ENCODE measurements at regions not wholly inside any gene's neighbourhood (a gene's known extent, or its start where the extent isn't known, plus 50 kb on each side); places are given as distances from the start of the nearest gene placed in this dataset.

- in situ Hi-C loops (cut with MboI; ENCODE audit: low sequenced_read_pairs in 4 of 4): no loop called here
Measured at GRCh38 chr6:137665342-137665934, 171.2 kb upstream of the OLIG3 start.

GRCh38 chr6:137666202-137666774 lies 172.1 kb upstream of the OLIG3 start:
- TF ChIP-seq, protein P1, sequence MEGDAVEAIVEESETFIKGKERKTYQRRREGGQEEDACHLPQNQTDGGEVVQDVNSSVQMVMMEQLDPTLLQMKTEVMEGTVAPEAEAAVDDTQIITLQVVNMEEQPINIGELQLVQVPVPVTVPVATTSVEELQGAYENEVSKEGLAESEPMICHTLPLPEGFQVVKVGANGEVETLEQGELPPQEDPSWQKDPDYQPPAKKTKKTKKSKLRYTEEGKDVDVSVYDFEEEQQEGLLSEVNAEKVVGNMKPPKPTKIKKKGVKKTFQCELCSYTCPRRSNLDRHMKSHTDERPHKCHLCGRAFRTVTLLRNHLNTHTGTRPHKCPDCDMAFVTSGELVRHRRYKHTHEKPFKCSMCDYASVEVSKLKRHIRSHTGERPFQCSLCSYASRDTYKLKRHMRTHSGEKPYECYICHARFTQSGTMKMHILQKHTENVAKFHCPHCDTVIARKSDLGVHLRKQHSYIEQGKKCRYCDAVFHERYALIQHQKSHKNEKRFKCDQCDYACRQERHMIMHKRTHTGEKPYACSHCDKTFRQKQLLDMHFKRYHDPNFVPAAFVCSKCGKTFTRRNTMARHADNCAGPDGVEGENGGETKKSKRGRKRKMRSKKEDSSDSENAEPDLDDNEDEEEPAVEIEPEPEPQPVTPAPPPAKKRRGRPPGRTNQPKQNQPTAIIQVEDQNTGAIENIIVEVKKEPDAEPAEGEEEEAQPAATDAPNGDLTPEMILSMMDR (IDR thresholded peaks at IDR 0.05 in 4 of 5, conservative IDR thresholded peaks at IDR 0.05 in 1 of 5): no peak
- TF ChIP-seq POLR2A (IDR thresholded peaks at IDR 0.05): no peak
- intact Hi-C loops (cut with DNase I; ENCODE audit: low total_unique reads) (no loop called here), in situ Hi-C loops (cut with MboI; ENCODE audit: low sequenced_read_pairs in 4 of 4) (no loop called here)
- no peak overlapping the region for H3K27ac ChIP-seq
- ATAC-seq (no peak), DNase-seq (no peak)
- no peaks in the 10 kb centered on the region for H3K27me3 ChIP-seq
- no peak overlapping the region for H3K4me3 ChIP-seq
- H3K36me3 ChIP-seq: no peaks in the 10 kb centered on the region
- H3K4me1 ChIP-seq: no peaks in the 10 kb centered on the region
- H3K9me3 ChIP-seq: no peaks in the 10 kb centered on the region

More at GRCh38 chr6:137665342-137665934, 171.2 kb upstream of the OLIG3 start:
- no peak for TF ChIP-seq POLR2A (IDR thresholded peaks at IDR 0.05)
- TF ChIP-seq, protein P1 (IDR thresholded peaks at IDR 0.05 in 4 of 5, conservative IDR thresholded peaks at IDR 0.05 in 1 of 5): no peak
- Histone ChIP-seq H3K9me3 (no peaks in the 10 kb centered on the region), H3K4me1 (no peaks in the 10 kb centered on the region), H3K4me3 (no peak overlapping the region), H3K36me3 (no peaks in the 10 kb centered on the region), H3K27me3 (no peaks in the 10 kb centered on the region), H3K27ac (no peak overlapping the region)
- intact Hi-C loops (cut with DNase I; ENCODE audit: low total_unique reads): no loop called here
- DNase-seq (no peak), ATAC-seq (no peak)

- intact Hi-C loops (cut with DNase I; ENCODE audit: low total_unique reads) (no loop called here), in situ Hi-C loops (cut with MboI; ENCODE audit: low sequenced_read_pairs in 4 of 4) (no loop called here)
- DNase-seq (no peak), ATAC-seq (no peak)
- Histone ChIP-seq H3K27me3 (no peaks in the 10 kb centered on the region), H3K4me3 (no peak overlapping the region), H3K4me1 (no peaks in the 10 kb centered on the region), H3K9me3 (no peaks in the 10 kb centered on the region), H3K27ac (no peak overlapping the region), H3K36me3 (no peaks in the 10 kb centered on the region)
- no peak for TF ChIP-seq POLR2A (IDR thresholded peaks at IDR 0.05)
- TF ChIP-seq, protein P1 (IDR thresholded peaks at IDR 0.05 in 4 of 5, conservative IDR thresholded peaks at IDR 0.05 in 1 of 5): no peak
Measured at GRCh38 chr6:137673603-137674002, 179.4 kb upstream of the OLIG3 start.

DNA sequence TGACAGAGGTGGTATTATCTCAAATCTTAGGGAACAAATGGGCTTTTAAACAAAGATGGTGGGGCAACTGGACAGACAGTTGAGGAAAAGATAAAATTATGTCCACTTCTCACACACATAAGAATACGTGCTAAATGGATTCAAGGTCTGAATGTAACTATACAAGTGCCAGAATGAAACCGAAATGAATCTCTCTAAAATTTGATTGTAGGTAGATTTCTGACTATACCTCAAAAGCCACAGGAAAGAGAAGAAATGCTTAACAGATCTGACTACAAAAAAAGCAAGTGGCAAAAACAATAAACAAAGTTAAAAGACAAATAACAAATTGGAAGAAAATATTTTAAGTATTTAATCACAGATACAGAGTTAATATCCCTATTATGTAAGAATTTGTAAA lies 182.7 kb upstream of the OLIG3 start:
- in situ Hi-C loops (cut with MboI; ENCODE audit: low sequenced_read_pairs in 4 of 4) (no loop called here), intact Hi-C loops (cut with DNase I; ENCODE audit: low total_unique reads) (no loop called here)
- ATAC-seq: no peak
- Histone ChIP-seq H3K27me3 (no peaks in the 10 kb centered on the region), H3K4me1 (no peaks in the 10 kb centered on the region), H3K36me3 (no peaks in the 10 kb centered on the region), H3K4me3 (no peak overlapping the region), H3K9me3 (no peaks in the 10 kb centered on the region), H3K27ac (no peak overlapping the region)
- DNase-seq: no peak
- TF ChIP-seq POLR2A (IDR thresholded peaks at IDR 0.05): no peak
- TF ChIP-seq, protein P1 (IDR thresholded peaks at IDR 0.05 in 4 of 5, conservative IDR thresholded peaks at IDR 0.05 in 1 of 5): no peak

DNA sequence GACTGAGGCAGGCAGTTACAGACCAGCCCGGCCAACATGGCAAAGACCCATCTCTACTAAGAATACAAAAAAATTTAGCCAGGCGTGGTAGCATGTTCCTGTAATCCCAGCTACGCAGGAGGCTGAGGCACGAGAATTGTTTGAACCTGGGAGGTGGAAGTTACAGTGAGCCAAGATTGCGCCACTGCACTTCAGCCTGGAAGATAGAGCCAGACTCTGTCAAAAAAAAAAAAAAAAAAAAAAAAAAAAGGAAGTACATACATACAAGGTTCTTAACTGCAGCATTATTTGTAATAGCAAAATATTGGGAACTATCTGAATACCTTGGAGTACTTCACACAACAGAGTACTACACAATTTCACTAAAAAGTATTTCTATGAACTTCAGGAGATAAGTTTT lies 183.5 kb upstream of the OLIG3 start:
- in situ Hi-C loops (cut with MboI; ENCODE audit: low sequenced_read_pairs in 4 of 4): no loop called here
- no peaks in the 10 kb centered on the region for H3K36me3 ChIP-seq
- H3K4me1 ChIP-seq: no peaks in the 10 kb centered on the region
- TF ChIP-seq, protein P1 (IDR thresholded peaks at IDR 0.05 in 4 of 5, conservative IDR thresholded peaks at IDR 0.05 in 1 of 5): no peak
- TF ChIP-seq POLR2A (IDR thresholded peaks at IDR 0.05): no peak
- no peak overlapping the region for H3K4me3 ChIP-seq
- ATAC-seq (no peak), DNase-seq (peak in 1 of 2 donors; percentile 15)
- H3K9me3 ChIP-seq: no peaks in the 10 kb centered on the region
- no peak overlapping the region for H3K27ac ChIP-seq
- H3K27me3 ChIP-seq: no peaks in the 10 kb centered on the region
- intact Hi-C loops (cut with DNase I; ENCODE audit: low total_unique reads): no loop called here
